ENCODE measurements at regions not wholly inside any gene's neighbourhood (a gene's known extent, or its start where the extent isn't known, plus 50 kb on each side); places are given as distances from the start of the nearest gene placed in this dataset.

DNA sequence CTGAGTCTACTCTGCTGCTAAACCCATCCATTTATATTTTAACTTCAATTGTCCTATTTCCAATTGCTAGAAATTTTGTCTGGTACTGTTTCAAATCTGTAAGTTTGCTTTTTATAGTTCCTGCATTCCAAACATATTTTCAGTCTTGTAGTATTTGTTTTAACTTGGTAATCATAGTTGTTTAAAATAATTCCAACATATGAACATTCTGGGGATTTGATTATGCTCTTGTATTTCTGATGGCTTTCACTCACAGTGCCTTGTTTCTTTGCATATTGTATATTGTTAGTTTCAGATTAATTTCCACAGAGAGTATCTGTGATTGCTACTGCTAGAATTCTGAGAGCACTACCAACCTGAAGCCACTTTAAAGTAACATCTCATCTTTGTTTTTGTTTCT is 202.4 kb downstream of the ETAA1 start:
- TF ChIP-seq ZFX (IDR thresholded peaks at IDR 0.05; ENCODE audit: borderline replicate concordance) = no peak
- TF ChIP-seq CTCF (IDR thresholded peaks at IDR 0.05) = no peak

GRCh38 chr2:67600222-67600871 is 203.2 kb downstream of the ETAA1 start:
- no peak overlapping the region for H3K27ac ChIP-seq
- no peak for TF ChIP-seq ZFX (IDR thresholded peaks at IDR 0.05; ENCODE audit: borderline replicate concordance)
- TF ChIP-seq CTCF (IDR thresholded peaks at IDR 0.05) = no peak

More for the DNA sequence above, 202.4 kb downstream of the ETAA1 start:
- no peak overlapping the region for H3K27ac ChIP-seq

DNA sequence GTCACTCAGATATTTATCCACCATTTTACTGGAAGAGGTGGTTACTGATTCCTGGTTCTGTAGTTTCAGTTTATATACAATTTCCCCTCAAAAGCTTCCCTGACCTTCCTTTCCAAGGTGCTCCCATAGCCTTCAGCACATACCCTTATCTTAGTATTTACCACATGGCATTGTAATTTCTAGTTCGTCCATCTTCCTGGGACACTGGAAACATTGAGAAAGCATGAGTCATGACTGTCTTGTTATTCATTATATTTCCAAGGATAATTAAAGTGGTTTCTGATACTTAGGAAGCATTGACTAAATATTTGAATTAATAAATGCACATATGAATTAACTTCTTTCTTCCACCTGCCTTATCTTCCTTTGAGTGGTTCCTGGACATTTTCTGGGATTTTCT is 203.8 kb downstream of the ETAA1 start:
- H3K27ac ChIP-seq = no peak overlapping the region
- TF ChIP-seq ZFX (IDR thresholded peaks at IDR 0.05; ENCODE audit: borderline replicate concordance) (no peak), CTCF (IDR thresholded peaks at IDR 0.05) (no peak)

DNA sequence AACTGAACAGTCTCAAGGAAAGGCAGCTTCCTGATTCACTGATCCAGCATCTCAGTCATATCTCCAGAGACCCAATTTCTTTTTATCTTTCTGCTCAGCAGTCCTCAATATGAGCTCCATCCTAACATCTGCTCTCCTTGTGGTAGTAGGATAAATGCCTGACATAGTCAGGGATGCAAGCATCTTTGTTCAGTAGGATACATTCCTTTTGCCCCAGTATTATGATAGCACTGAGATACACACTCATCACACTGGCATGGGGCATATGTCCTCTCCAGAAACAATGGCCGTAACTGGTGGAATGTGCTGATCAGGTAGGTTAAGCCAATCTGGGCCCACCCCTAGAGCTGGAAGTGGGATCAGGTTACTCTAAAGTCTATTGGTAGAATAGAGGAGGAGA is 207.2 kb downstream of the ETAA1 start:
- H3K27ac ChIP-seq = no peak overlapping the region
- TF ChIP-seq CTCF (IDR thresholded peaks at IDR 0.05) (no peak), ZFX (IDR thresholded peaks at IDR 0.05; ENCODE audit: borderline replicate concordance) (no peak)

DNA sequence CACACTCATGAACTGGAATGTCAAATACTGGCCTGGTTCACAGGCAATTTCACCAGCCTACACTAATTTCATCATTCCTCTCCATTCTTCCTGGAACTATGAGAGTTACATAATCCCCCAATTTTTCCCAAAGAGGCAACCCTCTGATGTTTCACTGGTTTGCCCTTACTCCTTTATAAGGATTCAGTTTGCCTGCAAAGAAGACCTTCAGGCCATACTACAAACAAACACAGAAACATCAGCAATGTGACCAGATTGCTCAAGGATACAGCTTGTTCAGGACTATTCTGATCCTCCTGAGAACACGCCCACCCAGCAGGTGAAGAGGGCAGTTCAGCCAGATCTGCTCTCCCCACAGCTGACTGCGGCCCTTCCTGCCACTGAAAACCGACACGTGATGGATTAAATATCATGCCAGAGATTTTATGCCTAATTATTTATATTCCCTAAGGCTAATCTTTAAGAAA is 215.5 kb downstream of the ETAA1 start:
- H3K27ac ChIP-seq = no peak overlapping the region
- TF ChIP-seq CTCF (IDR thresholded peaks at IDR 0.05) = no peak
- no peak for TF ChIP-seq ZFX (IDR thresholded peaks at IDR 0.05; ENCODE audit: borderline replicate concordance)

DNA sequence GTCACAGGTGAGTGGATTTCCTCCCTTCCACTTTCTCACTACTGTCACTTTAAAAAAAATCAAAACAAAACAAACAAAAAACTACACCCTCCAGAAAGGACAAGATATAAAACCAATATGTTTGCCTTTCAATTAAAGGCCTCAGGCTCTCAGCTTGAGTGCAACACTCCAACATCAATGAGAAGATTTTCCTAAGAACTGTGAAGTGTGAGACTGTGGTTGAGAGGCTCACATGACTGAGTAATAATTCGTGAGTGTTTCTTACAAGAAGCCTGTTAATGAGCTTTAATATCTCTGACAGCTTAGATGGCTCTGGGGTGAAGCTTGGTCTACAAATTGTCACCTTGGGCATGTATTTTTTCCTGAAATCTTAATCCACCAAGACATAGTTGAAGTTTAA is 216.1 kb downstream of the ETAA1 start:
- no peak overlapping the region for H3K27ac ChIP-seq
- TF ChIP-seq ZFX (IDR thresholded peaks at IDR 0.05; ENCODE audit: borderline replicate concordance) (no peak), CTCF (IDR thresholded peaks at IDR 0.05) (no peak)

- no peak overlapping the region for H3K27ac ChIP-seq
- TF ChIP-seq CTCF (IDR thresholded peaks at IDR 0.05) = no peak
- TF ChIP-seq ZFX (IDR thresholded peaks at IDR 0.05; ENCODE audit: borderline replicate concordance) = no peak
Measured at GRCh38 chr2:67614454-67614853, 217.3 kb downstream of the ETAA1 start.

All from 22Rv1 (cell line).